ENCODE measurements at regions not wholly inside any gene's neighbourhood (a gene's known extent, or its start where the extent isn't known, plus 50 kb on each side); places are given as distances from the start of the nearest gene placed in this dataset.

DNA sequence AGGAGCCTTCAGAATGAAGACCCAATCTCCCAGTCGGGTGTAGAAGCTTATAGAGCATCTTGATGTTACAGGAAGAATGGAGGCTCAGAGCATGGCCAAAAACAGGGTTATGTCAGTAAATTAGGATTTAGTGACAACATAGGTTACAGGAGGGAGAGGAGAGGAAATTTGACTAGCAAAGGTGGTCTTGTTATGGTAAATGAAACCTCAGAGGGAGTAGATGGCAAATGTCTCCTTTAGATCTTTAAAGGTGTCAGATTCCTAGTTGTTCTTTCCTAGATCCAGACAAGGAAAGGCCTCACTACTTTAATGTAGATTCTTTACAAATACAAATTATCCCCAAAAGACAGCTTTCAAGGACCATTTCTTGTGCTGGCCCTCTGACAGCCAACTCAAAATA lies 465.0 kb downstream of the DMRTA1 start:
- no peaks in the 10 kb centered on the region for H3K27me3 Mint-ChIP-seq
- H3K4me1 Mint-ChIP-seq (ENCODE audit: unreplicated experiment), result no peaks in the 10 kb centered on the region
- H3K36me3 Mint-ChIP-seq, result no peaks in the 10 kb centered on the region
- TF ChIP-seq, protein P1, sequence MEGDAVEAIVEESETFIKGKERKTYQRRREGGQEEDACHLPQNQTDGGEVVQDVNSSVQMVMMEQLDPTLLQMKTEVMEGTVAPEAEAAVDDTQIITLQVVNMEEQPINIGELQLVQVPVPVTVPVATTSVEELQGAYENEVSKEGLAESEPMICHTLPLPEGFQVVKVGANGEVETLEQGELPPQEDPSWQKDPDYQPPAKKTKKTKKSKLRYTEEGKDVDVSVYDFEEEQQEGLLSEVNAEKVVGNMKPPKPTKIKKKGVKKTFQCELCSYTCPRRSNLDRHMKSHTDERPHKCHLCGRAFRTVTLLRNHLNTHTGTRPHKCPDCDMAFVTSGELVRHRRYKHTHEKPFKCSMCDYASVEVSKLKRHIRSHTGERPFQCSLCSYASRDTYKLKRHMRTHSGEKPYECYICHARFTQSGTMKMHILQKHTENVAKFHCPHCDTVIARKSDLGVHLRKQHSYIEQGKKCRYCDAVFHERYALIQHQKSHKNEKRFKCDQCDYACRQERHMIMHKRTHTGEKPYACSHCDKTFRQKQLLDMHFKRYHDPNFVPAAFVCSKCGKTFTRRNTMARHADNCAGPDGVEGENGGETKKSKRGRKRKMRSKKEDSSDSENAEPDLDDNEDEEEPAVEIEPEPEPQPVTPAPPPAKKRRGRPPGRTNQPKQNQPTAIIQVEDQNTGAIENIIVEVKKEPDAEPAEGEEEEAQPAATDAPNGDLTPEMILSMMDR (conservative IDR thresholded peaks at IDR 0.05), result no peak
- no peaks in the 10 kb centered on the region for H3K9me3 Mint-ChIP-seq
- no peak overlapping the region for H3K27ac Mint-ChIP-seq
- no peak for DNase-seq (ENCODE audit: extremely low spot score, unreplicated experiment)
- H3K4me3 Mint-ChIP-seq, result no peak overlapping the region

DNA sequence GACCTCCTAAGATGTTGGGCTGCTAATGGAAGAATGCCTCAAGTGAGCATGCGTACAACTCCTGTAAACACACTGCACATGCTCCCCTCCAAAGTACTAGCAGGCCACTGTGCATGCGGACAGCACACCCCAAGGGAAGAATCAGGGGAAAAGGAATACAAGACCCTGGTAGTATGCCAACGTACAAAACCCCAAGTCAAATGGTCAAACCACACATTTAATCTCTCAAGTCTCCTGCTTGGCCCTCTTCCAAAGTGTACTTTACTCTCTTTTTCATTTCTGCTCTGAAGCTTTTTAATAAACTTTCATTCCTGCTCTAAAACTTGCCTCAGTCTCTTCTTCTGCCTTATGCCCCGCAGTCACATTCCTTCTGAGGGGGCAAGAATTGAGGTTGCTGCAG lies 466.4 kb downstream of the DMRTA1 start:
- H3K36me3 Mint-ChIP-seq, result no peaks in the 10 kb centered on the region
- no peak for DNase-seq (ENCODE audit: extremely low spot score, unreplicated experiment)
- no peak overlapping the region for H3K27ac Mint-ChIP-seq

DNA sequence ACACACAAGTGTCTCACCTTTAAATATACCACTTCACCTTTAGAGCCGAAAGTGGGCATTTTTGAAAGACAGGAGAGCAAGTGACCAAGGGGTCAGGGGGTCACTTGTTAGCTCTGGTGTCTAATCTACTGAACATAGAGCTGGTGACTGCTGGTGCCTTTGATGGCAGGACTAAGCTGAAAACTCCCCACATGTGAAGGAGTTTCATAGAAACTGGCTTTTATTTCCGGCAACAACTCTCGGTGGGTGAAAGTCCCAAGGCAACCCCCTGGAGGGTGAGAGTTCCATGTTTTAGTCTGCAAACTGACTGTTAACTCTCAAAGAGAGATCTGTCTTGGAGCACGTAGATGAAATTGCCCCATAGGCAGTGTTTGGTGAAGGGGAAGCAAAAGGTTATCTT lies 466.9 kb downstream of the DMRTA1 start:
- DNase-seq (ENCODE audit: extremely low spot score, unreplicated experiment), result no peak
- Mint-ChIP-seq H3K4me3 (no peak overlapping the region), H3K27ac (no peak overlapping the region), H3K9me3 (no peaks in the 10 kb centered on the region), H3K36me3 (no peaks in the 10 kb centered on the region), H3K27me3 (no peaks in the 10 kb centered on the region), H3K4me1 (ENCODE audit: unreplicated experiment) (no peaks in the 10 kb centered on the region)
- TF ChIP-seq, protein P1 (conservative IDR thresholded peaks at IDR 0.05), result no peak

More for the DNA sequence above, 466.4 kb downstream of the DMRTA1 start:
- H3K9me3 Mint-ChIP-seq, result no peaks in the 10 kb centered on the region
- H3K4me1 Mint-ChIP-seq (ENCODE audit: unreplicated experiment), result no peaks in the 10 kb centered on the region
- no peak overlapping the region for H3K4me3 Mint-ChIP-seq
- no peaks in the 10 kb centered on the region for H3K27me3 Mint-ChIP-seq
- TF ChIP-seq, protein P1 (conservative IDR thresholded peaks at IDR 0.05), result no peak

DNA sequence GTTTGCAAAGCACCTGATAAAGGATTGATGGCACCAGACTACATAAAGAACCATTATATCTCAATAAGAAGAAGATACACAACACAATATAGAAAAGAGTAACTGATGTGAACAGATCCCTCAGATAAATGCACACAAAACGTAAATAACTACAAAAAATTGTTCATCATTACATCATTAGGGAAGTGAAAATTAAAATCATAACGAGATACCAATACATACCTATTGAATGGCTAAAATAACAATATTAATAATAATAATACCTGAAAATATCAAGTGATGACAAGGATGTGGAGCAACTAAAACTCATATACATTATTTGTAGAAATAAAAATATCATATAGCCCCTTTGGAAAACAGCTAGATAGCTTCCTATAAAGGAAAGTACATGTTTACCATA lies 469.5 kb downstream of the DMRTA1 start:
- Mint-ChIP-seq H3K27ac (no peak overlapping the region), H3K4me3 (no peak overlapping the region), H3K9me3 (no peaks in the 10 kb centered on the region), H3K27me3 (no peaks in the 10 kb centered on the region), H3K36me3 (no peaks in the 10 kb centered on the region), H3K4me1 (ENCODE audit: unreplicated experiment) (no peaks in the 10 kb centered on the region)
- no peak for DNase-seq (ENCODE audit: extremely low spot score, unreplicated experiment)
- TF ChIP-seq, protein P1 (conservative IDR thresholded peaks at IDR 0.05), result no peak

DNA sequence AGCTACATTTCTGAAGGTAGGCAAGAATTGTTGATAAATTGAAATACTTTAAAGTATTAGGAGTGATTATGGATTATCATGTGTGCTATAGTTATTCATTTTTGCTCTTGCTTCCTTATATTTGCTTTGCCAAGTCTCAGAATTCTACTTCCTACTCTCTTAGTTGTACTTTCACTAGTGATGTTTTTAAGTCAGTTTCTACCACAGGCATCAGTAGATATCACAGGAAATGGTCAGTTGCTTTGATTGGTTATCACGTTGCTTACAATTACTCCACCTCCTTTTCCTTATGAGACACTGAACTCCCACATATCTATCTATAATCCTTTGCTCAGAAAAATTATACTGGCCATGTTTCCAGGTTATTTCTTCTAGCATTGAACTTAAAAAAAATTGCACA lies 472.8 kb downstream of the DMRTA1 start:
- H3K27ac Mint-ChIP-seq, result no peak overlapping the region
- TF ChIP-seq, protein P1 (conservative IDR thresholded peaks at IDR 0.05), result no peak
- DNase-seq (ENCODE audit: extremely low spot score, unreplicated experiment), result no peak
- H3K4me1 Mint-ChIP-seq (ENCODE audit: unreplicated experiment), result no peaks in the 10 kb centered on the region
- no peaks in the 10 kb centered on the region for H3K27me3 Mint-ChIP-seq
- no peaks in the 10 kb centered on the region for H3K36me3 Mint-ChIP-seq
- H3K9me3 Mint-ChIP-seq, result no peaks in the 10 kb centered on the region
- H3K4me3 Mint-ChIP-seq, result no peak overlapping the region

DNA sequence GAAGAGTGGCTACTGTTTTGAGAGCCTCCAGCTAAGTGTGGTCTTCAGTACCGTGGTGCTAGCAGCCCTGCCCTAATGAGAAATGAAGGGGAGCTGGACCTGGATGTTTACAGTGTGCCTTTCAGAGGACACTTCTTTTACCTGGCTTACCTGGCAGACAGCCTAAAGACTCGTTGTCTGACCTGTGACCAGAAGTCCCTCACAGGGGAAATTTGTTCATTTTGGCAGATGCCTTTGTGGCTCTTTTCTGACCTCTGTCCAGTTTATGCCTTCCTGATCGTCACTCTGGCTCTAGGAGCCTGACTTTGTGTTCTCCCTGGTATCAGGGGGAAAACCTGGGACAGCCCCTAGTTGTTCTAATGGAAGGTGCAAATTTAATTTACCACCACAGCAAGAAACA lies 475.1 kb downstream of the DMRTA1 start:
- Mint-ChIP-seq H3K27ac (no peak overlapping the region), H3K4me1 (ENCODE audit: unreplicated experiment) (no peaks in the 10 kb centered on the region), H3K4me3 (no peak overlapping the region), H3K9me3 (no peaks in the 10 kb centered on the region), H3K36me3 (no peaks in the 10 kb centered on the region), H3K27me3 (no peaks in the 10 kb centered on the region)
- TF ChIP-seq, protein P1 (conservative IDR thresholded peaks at IDR 0.05), result no peak
- DNase-seq (ENCODE audit: extremely low spot score, unreplicated experiment), result no peak

Measured in type B pancreatic cell (in vitro differentiated cells).